Small intestine (tissue), 7 donors: ENCODE measurements at regions not wholly inside any gene's neighbourhood (a gene's known extent, or its start where the extent isn't known, plus 50 kb on each side); places are given as distances from the start of the nearest gene placed in this dataset.

ENCODE experiments used
- DNase-seq, 2 donors: peaks; one replicate each; pipeline versions ENCODE4 v3.0.0 to v3.0.0-alpha.2; 2013
- FAIRE-seq: peaks from 2 replicates; lab custom pipeline; 2012; peaks lifted over from hg19 to GRCh38; lab: Jason Lieb, UNC
- H3K27ac ChIP-seq, 3 donors: one replicate each; pipeline ENCODE4 v1.5.1; 2013; ENCODE audit warnings: low read length in 2 of 3, mild to moderate bottlenecking in 2 of 3, control low read depth in 1 of 3, inconsistent platforms in 1 of 3, low read depth in 1 of 3, moderate library complexity in 1 of 3
- H3K27me3 ChIP-seq, 3 donors: one replicate each; pipeline ENCODE4 v1.6.1; 2013; ENCODE audit warnings: low read length in 3 of 3, inconsistent platforms in 1 of 3; ENCODE audit not compliant: control insufficient read depth in 3 of 3, insufficient read depth in 3 of 3
- H3K36me3 ChIP-seq, 3 donors: one replicate each; pipeline ENCODE4 v1.6.1; 2013; ENCODE audit warnings: low read length in 3 of 3, inconsistent platforms in 1 of 3, low read depth in 1 of 3, mild to moderate bottlenecking in 1 of 3, moderate library complexity in 1 of 3; ENCODE audit not compliant: control insufficient read depth in 3 of 3, insufficient read depth in 2 of 3
- H3K4me1 ChIP-seq, 3 donors: one replicate each; pipeline ENCODE4 v1.6.1; 2013; ENCODE audit warnings: low read length in 2 of 3, inconsistent platforms in 1 of 3, low read depth in 1 of 3, mild to moderate bottlenecking in 1 of 3, moderate library complexity in 1 of 3; ENCODE audit not compliant: control insufficient read depth in 3 of 3, insufficient read depth in 2 of 3
- H3K4me3 ChIP-seq, 3 donors: one replicate each; pipeline ENCODE4 v1.5.1; 2013; ENCODE audit warnings: low read length in 3 of 3, control low read depth in 1 of 3, inconsistent platforms in 1 of 3, low read depth in 1 of 3, mild to moderate bottlenecking in 1 of 3, moderate library complexity in 1 of 3
- H3K9me3 ChIP-seq, 2 donors: one replicate each; pipeline ENCODE4 v1.6.1; 2013; ENCODE audit warnings: low read depth in 1 of 2, low read length in 1 of 2; ENCODE audit not compliant: control insufficient read depth in 2 of 2, insufficient read depth in 1 of 2
- WGBS, 3 donors: extraction: QIAGEN DNeasy Blood & Tissue Kit; methylation state at CpG; one replicate each; pipeline ENCODE4 v1.1.7; 2013; 5-methylcytosine and 5-hydroxymethylcytosine counted together
- donor health status: healthy with polysubstance abuse.
- donor health status: control.
- donor health status: control.
- donor health status: Bipolar disorder and iron deficiency.
- donor health status: healthy.

- no peak for FAIRE-seq
- no peak overlapping the region for H3K27ac ChIP-seq
- no peaks in the 10 kb centered on the region for H3K9me3 ChIP-seq
- H3K4me1 ChIP-seq = no peaks in the 10 kb centered on the region
- 80 to 82% (median 81%) methylated on average over 17 of the region's 17 CpGs for whole genome bisulfite sequencing, 3 donors
- no peaks in the 10 kb centered on the region for H3K36me3 ChIP-seq
- DNase-seq = no peak
- peaks cover 0 to 2% (median 0%) of the 10 kb centered on the region in 3 donors for H3K27me3 ChIP-seq
- no peak overlapping the region for H3K4me3 ChIP-seq
Observed at GRCh38 chr19:29381353-29382203, 144.2 kb upstream of the VSTM2B start.

DNA sequence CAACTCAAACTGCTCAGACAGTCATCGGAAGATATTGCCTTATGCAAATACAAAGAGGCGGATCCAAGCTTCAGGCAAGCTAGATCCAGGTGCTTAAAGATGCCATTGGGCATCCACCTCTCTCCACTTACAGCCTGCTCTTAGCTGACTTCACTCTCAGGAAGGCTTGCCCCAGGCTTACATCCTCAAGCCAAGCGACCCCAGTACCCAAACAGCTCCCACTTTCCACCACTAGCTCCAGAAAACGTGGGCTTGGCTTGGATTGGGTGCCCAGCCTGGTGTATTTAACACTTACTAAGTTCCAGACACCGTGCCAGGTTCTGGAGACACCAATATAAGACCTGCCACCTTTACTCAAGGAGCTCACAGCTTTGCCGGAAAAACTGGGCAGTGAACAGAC is 142.1 kb upstream of the VSTM2B start:
- FAIRE-seq = no peak
- no peak for DNase-seq
- Histone ChIP-seq H3K27ac (no peak overlapping the region), H3K9me3 (no peaks in the 10 kb centered on the region), H3K36me3 (no peaks in the 10 kb centered on the region), H3K4me1 (no peaks in the 10 kb centered on the region), H3K27me3 (peaks cover 0 to 2% (median 0%) of the 10 kb centered on the region in 3 donors), H3K4me3 (no peak overlapping the region)
- WGBS, 3 donors = 52 to 73% (median 55%) methylated on average over 6 of the region's 6 CpGs

DNA sequence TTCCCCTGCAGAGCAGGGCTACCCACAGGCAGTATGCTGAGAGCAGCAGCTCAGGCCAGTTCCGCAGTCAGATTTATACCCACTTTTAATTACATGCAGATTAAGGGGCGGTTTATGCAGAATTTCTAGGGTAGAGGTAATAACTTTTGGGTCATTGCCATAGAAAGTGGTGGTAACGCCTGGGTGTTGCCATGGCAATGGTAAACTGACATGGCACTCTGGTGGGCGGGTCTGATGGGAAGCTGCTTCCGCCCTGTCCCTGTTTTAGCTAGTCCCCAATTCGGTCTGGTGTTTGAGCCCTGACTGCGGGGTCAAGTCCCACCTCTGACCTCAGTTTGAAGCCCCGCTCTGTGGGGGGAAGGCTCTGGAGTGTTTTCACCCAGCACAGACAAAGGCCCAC is 141.1 kb upstream of the VSTM2B start:
- H3K4me1 ChIP-seq = no peaks in the 10 kb centered on the region
- no peaks in the 10 kb centered on the region for H3K9me3 ChIP-seq
- no peaks in the 10 kb centered on the region for H3K27me3 ChIP-seq
- H3K27ac ChIP-seq = no peak overlapping the region
- 65 to 73% (median 67%) methylated on average over 8 of the region's 8 CpGs for WGBS, 3 donors
- FAIRE-seq (no peak), DNase-seq (no peak)
- H3K36me3 ChIP-seq = no peaks in the 10 kb centered on the region
- H3K4me3 ChIP-seq = no peak overlapping the region

DNA sequence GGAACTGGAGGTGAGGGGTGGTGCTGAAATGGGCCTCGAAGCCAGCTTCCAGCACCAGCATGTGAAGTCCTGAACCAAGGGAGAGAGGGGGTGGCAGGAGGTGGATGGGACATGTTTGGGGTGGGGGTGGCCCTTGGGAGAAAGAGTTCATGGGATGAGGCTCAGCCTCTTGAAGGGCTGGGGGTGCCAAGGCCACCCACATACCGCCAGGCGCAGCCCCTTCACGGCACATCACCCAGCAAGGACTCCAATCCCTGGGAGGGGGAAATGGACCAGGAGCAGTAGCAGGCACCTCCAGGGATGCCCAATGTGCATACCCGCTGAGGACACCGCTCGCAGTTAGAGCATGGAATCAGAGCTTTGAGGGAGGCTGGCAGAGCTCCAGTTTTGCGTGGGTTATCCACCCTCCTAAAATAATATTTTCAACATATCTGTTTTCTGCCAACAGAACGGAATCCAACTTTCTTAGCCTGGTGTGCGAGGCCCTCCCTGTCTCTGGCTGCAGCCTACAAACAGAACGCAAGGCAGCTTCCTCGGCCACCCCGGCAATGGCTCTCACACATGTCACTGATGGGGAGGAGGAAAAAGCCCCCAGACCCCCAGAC is 140.5 kb upstream of the VSTM2B start:
- Histone ChIP-seq H3K27me3 (no peaks in the 10 kb centered on the region), H3K27ac (no peak overlapping the region), H3K4me1 (no peaks in the 10 kb centered on the region), H3K9me3 (no peaks in the 10 kb centered on the region), H3K36me3 (no peaks in the 10 kb centered on the region), H3K4me3 (no peak overlapping the region)
- FAIRE-seq (no peak), DNase-seq (no peak)
- 73 to 79% (median 79%) methylated on average over 13 of the region's 13 CpGs for WGBS, 3 donors

DNA sequence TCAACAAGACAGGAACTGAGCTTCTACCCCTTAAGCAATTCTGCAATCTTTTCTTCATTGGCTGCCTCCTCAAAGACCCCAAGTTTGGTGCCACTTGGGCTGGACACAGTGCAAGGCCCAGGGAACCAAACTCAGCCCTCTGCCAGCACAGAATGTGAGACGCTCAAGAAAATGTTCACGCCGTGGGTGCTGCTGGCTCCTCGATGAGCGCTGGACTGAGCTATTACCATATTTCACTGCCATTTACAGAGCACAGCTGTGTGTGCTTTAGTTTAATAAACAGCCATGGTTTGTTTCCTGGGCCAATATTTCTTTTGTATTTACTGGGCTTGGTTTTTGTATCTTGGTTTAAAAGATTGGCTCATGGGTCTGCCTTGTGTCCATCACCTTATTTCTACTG is 138.8 kb upstream of the VSTM2B start:
- H3K27me3 ChIP-seq = no peaks in the 10 kb centered on the region
- DNase-seq (no peak), FAIRE-seq (no peak)
- H3K36me3 ChIP-seq = no peaks in the 10 kb centered on the region
- no peak overlapping the region for H3K4me3 ChIP-seq
- no peaks in the 10 kb centered on the region for H3K4me1 ChIP-seq
- no peak overlapping the region for H3K27ac ChIP-seq
- 63 to 90% (median 86%) methylated on average over 5 of the region's 5 CpGs for WGBS, 3 donors
- peaks cover 0 to 8% of the 10 kb centered on the region in 2 donors for H3K9me3 ChIP-seq

GRCh38 chr19:29387586-29387985 is 138.2 kb upstream of the VSTM2B start:
- H3K27ac ChIP-seq = no peak overlapping the region
- H3K36me3 ChIP-seq = no peaks in the 10 kb centered on the region
- DNase-seq (no peak), FAIRE-seq (no peak)
- H3K4me3 ChIP-seq = no peak overlapping the region
- H3K27me3 ChIP-seq = no peaks in the 10 kb centered on the region
- 74 to 82% (median 79%) methylated on average over 13 of the region's 13 CpGs for WGBS, 3 donors
- no peaks in the 10 kb centered on the region for H3K4me1 ChIP-seq
- peaks cover 0 to 8% of the 10 kb centered on the region in 2 donors for H3K9me3 ChIP-seq

DNA sequence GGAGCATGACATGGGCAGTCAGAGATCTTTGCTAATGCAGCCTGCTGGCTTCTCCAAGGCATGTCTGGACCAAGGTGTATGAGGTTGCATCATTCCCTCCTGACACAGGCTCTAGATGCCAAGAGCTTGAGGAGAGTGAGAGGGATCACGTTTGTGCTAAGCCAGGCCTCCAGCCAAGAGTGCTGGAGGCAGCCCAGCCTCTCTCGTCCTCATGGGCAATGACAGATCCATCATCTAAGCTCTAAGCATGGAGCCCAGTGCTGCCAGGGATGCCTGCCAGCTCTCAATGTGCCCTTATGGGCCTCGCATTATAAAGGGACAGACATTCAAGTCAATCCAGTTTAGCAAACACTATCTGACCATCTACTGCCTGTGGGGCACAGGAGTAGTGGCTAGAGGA is 136.3 kb upstream of the VSTM2B start:
- WGBS, 3 donors = 25 to 44% (median 27%) methylated on average over 3 of the region's 3 CpGs

GRCh38 chr19:29390742-29391141 is 135.1 kb upstream of the VSTM2B start:
- no peaks in the 10 kb centered on the region for H3K36me3 ChIP-seq
- no peak overlapping the region for H3K4me3 ChIP-seq
- H3K27ac ChIP-seq = no peak overlapping the region
- FAIRE-seq (no peak), DNase-seq (no peak)
- H3K4me1 ChIP-seq = no peaks in the 10 kb centered on the region
- H3K9me3 ChIP-seq = peaks cover 0 to 8% of the 10 kb centered on the region in 2 donors
- H3K27me3 ChIP-seq = no peaks in the 10 kb centered on the region

More for the DNA sequence above, 136.3 kb upstream of the VSTM2B start:
- Histone ChIP-seq H3K36me3 (no peaks in the 10 kb centered on the region), H3K4me3 (no peak overlapping the region), H3K9me3 (peaks cover 0 to 8% of the 10 kb centered on the region in 2 donors), H3K27me3 (no peaks in the 10 kb centered on the region), H3K27ac (no peak overlapping the region), H3K4me1 (no peaks in the 10 kb centered on the region)
- FAIRE-seq = no peak
- no peak for DNase-seq
